Peyer's patch (tissue), 4 donors: ENCODE measurements at regions not wholly inside any gene's neighbourhood (a gene's known extent, or its start where the extent isn't known, plus 50 kb on each side); places are given as distances from the start of the nearest gene placed in this dataset.
"Not testable (repeated sequence)": the region's sequence is repeated elsewhere in the genome, so short reads cannot be mapped to it uniquely, and the experiment has no call there.

Experiments used
- CTCF ChIP-seq, 6 experiments: fragments of 450-650 bp in 4 of 6; fragments of 200-600 bp in 2 of 6; sonication (generic) in 1 of 6; IDR thresholded peaks; one replicate each; pipeline ENCODE4 v1.5.1; 2017 to 2019; ENCODE audit warnings: antibody characterized with exemption in 6 of 6, mild to moderate bottlenecking in 3 of 6, moderate library complexity in 1 of 6
- POLR2A ChIP-seq, 2 donors: fragments of 450-650 bp; IDR thresholded peaks; one replicate each; pipeline ENCODE4 v1.5.1; 2017; ENCODE audit warnings: antibody characterized with exemption in 2 of 2, mild to moderate bottlenecking in 2 of 2, moderate library complexity in 2 of 2

- not testable (repeated sequence) for TF ChIP-seq CTCF, POLR2A (IDR thresholded peaks at IDR 0.05)
Measured at GRCh38 chr6:137583519-137583918, 89.3 kb upstream of the OLIG3 start.
